ENCODE measurements at regions not wholly inside any gene's neighbourhood (a gene's known extent, or its start where the extent isn't known, plus 50 kb on each side); places are given as distances from the start of the nearest gene placed in this dataset.

GRCh38 chr2:37588316-37588777 lies 83.1 kb downstream of the CDC42EP3 start:
- no peak for DNase-seq (ENCODE audit: low read depth in 1 of 2, low spot score in 1 of 2)

DNA sequence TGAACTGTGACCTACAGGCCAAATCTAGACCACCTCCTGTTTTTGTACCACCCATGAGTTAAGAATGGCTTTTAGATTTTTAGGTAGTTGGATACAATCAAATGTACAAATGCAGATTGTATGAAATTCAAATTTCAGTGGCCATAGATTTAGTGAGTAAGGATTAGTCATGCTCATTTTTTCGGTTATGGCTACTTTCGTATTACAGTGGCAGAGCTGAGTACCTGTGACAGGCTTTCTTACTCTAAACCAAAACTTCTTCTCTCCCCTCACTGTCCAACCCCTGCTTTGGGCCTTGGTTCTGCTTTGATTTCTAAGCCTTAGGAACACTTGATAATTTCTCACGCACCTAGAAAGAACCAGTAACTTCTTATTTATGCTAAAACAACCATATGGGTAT lies 82.1 kb downstream of the CDC42EP3 start:
- DNase-seq (ENCODE audit: low read depth in 1 of 2, low spot score in 1 of 2) = no peak

DNA sequence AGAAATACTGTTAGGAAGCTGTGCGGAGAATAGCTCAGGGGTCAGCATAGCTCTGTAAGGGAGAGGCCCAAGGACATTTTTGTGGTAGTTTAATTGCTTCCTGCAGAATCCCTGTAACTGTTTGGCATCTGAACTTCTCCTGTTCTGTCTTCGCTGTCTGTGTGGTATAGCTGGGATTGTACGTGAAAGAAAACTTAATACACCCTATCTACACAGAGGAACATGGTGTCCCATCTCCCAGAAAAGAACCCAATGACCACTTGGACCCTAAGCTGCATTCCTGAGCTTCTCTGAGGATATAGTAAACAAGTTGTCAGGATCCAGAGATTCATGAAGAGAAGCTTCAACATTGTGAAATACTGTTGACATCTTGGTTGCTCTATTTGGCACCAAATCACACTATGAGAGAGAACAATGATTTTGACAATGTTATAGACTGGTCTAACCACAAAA lies 81.3 kb downstream of the CDC42EP3 start:
- no peak for DNase-seq (ENCODE audit: low read depth in 1 of 2, low spot score in 1 of 2)

Measured in activated CD4-positive, alpha-beta T cell treated with anti-CD3 and anti-CD28 coated beads, Interleukin-2, amount 50 U/mL, for 24 hours (primary cell).